IPS-20b (cell line): ENCODE measurements at regions not wholly inside any gene's neighbourhood (a gene's known extent, or its start where the extent isn't known, plus 50 kb on each side); places are given as distances from the start of the nearest gene placed in this dataset.
A peak's percentile ranks its signal among the peaks of the same experiment; 100 is the strongest.
"Not testable (repeated sequence)": the region's sequence is repeated elsewhere in the genome, so short reads cannot be mapped to it uniquely, and the experiment has no call there.

ENCODE experiments used
- H3K27ac ChIP-seq: one replicate; pipeline ENCODE4 v1.5.1; 2013; ENCODE audit warnings: low read length
- H3K27me3 ChIP-seq: 2 replicates; pipeline ENCODE4 v1.6.1; 2013; ENCODE audit warnings: mild to moderate bottlenecking, low read length, inconsistent platforms; ENCODE audit not compliant: insufficient read depth
- H3K36me3 ChIP-seq: 2 replicates; pipeline ENCODE4 v1.6.1; 2013; ENCODE audit warnings: low read depth, mild to moderate bottlenecking, inconsistent platforms, low read length, moderate library complexity; ENCODE audit not compliant: insufficient read depth
- H3K4me1 ChIP-seq: 2 replicates; pipeline ENCODE4 v1.6.1; 2013; ENCODE audit warnings: mild to moderate bottlenecking, control low read depth, inconsistent platforms, low read length, moderate library complexity; ENCODE audit not compliant: insufficient read depth
- H3K4me3 ChIP-seq: 2 replicates; pipeline ENCODE4 v1.5.1; 2013; ENCODE audit warnings: mild to moderate bottlenecking, low read length, inconsistent platforms
- H3K9ac ChIP-seq: 2 replicates; pipeline ENCODE4 v1.6.1; 2013; ENCODE audit warnings: low read depth, mild to moderate bottlenecking, inconsistent platforms, low read length, moderate library complexity
- H3K9me3 ChIP-seq: 2 replicates; pipeline ENCODE4 v1.6.1; 2013; ENCODE audit warnings: mild to moderate bottlenecking, low read depth, low read length, inconsistent platforms; ENCODE audit not compliant: insufficient read depth

GRCh38 chrX:124725502-124725901, 379.1 kb downstream of the SH2D1A start:
- no peak overlapping the region for H3K27ac ChIP-seq
- H3K36me3 ChIP-seq: no peaks in the 10 kb centered on the region
- no peak overlapping the region for H3K9ac ChIP-seq
- H3K4me1 ChIP-seq: no peaks in the 10 kb centered on the region
- no peaks in the 10 kb centered on the region for H3K27me3 ChIP-seq
- H3K9me3 ChIP-seq: no peaks in the 10 kb centered on the region
- no peak overlapping the region for H3K4me3 ChIP-seq

GRCh38 chrX:124726292-124726691, 379.9 kb downstream of the SH2D1A start:
- Histone ChIP-seq H3K27ac (no peak overlapping the region), H3K36me3 (no peaks in the 10 kb centered on the region)

GRCh38 chrX:124726881-124727280, 380.5 kb downstream of the SH2D1A start:
- Histone ChIP-seq H3K9ac (no peak overlapping the region), H3K4me3 (no peak overlapping the region), H3K4me1 (no peaks in the 10 kb centered on the region), H3K9me3 (no peaks in the 10 kb centered on the region), H3K36me3 (no peaks in the 10 kb centered on the region), H3K27me3 (no peaks in the 10 kb centered on the region), H3K27ac (no peak overlapping the region)

More at GRCh38 chrX:124726292-124726691, 379.9 kb downstream of the SH2D1A start:
- Histone ChIP-seq H3K4me1 (no peaks in the 10 kb centered on the region), H3K9ac (no peak overlapping the region), H3K9me3 (no peaks in the 10 kb centered on the region), H3K4me3 (no peak overlapping the region), H3K27me3 (no peaks in the 10 kb centered on the region)

- no peaks in the 10 kb centered on the region for H3K9me3 ChIP-seq
- H3K4me3 ChIP-seq: peak overlapping the region; percentile 45; the same call in 1 of the 2 replicates
- H3K9ac ChIP-seq: no peak overlapping the region; the same call in 1 of the 2 replicates
- no peaks in the 10 kb centered on the region for H3K36me3 ChIP-seq
- no peaks in the 10 kb centered on the region for H3K27me3 ChIP-seq
- H3K4me1 ChIP-seq: peaks cover 13% of the 10 kb centered on the region
- H3K27ac ChIP-seq: no peak overlapping the region
Observed at GRCh38 chrX:124736553-124737270, 390.3 kb downstream of the SH2D1A start.

GRCh38 chrX:124737771-124738170, 391.4 kb downstream of the SH2D1A start:
- Histone ChIP-seq H3K36me3 (no peaks in the 10 kb centered on the region), H3K9me3 (no peaks in the 10 kb centered on the region), H3K27ac (peak overlapping the region; percentile 28), H3K4me1 (peaks cover 13% of the 10 kb centered on the region), H3K9ac (peak overlapping the region; percentile 52; the same call in 1 of the 2 replicates), H3K4me3 (peak overlapping the region; percentile 45; the same call in 1 of the 2 replicates), H3K27me3 (no peaks in the 10 kb centered on the region)

- Histone ChIP-seq H3K36me3 (no peaks in the 10 kb centered on the region), H3K4me3 (no peak overlapping the region), H3K27ac (no peak overlapping the region), H3K9me3 (no peaks in the 10 kb centered on the region), H3K27me3 (no peaks in the 10 kb centered on the region), H3K4me1 (no peaks in the 10 kb centered on the region), H3K9ac (no peak overlapping the region)
Observed at GRCh38 chrX:124747295-124747694, 400.9 kb downstream of the SH2D1A start.

- no peak overlapping the region for H3K4me3 ChIP-seq
- H3K9me3 ChIP-seq: no peaks in the 10 kb centered on the region
- no peaks in the 10 kb centered on the region for H3K36me3 ChIP-seq
- H3K4me1 ChIP-seq: no peaks in the 10 kb centered on the region
- H3K9ac ChIP-seq: no peak overlapping the region
- H3K27ac ChIP-seq: no peak overlapping the region
- H3K27me3 ChIP-seq: no peaks in the 10 kb centered on the region
Observed at GRCh38 chrX:124764354-124764753, 418.0 kb downstream of the SH2D1A start.

- H3K4me1 ChIP-seq: no peaks in the 10 kb centered on the region
- no peak overlapping the region for H3K27ac ChIP-seq
- H3K4me3 ChIP-seq: no peak overlapping the region
- no peak overlapping the region for H3K9ac ChIP-seq
- H3K27me3 ChIP-seq: no peaks in the 10 kb centered on the region
- H3K9me3 ChIP-seq: no peaks in the 10 kb centered on the region
- no peaks in the 10 kb centered on the region for H3K36me3 ChIP-seq
Observed at GRCh38 chrX:124769166-124769565, 422.8 kb downstream of the SH2D1A start.

- Histone ChIP-seq H3K27me3 (no peaks in the 10 kb centered on the region), H3K36me3 (no peaks in the 10 kb centered on the region)
Observed at GRCh38 chrX:124771292-124771691, 424.9 kb downstream of the SH2D1A start.

GRCh38 chrX:124788253-124788652, 441.9 kb downstream of the SH2D1A start:
- not testable (repeated sequence) for H3K27ac ChIP-seq, H3K9me3 ChIP-seq, H3K36me3 ChIP-seq, H3K4me3 ChIP-seq, H3K9ac ChIP-seq, H3K27me3 ChIP-seq, H3K4me1 ChIP-seq

More at GRCh38 chrX:124771292-124771691, 424.9 kb downstream of the SH2D1A start:
- Histone ChIP-seq H3K4me1 (no peaks in the 10 kb centered on the region), H3K9ac (no peak overlapping the region), H3K4me3 (no peak overlapping the region), H3K9me3 (no peaks in the 10 kb centered on the region), H3K27ac (no peak overlapping the region)

- H3K36me3 ChIP-seq, H3K9me3 ChIP-seq, H3K27ac ChIP-seq, H3K27me3 ChIP-seq, H3K4me1 ChIP-seq, H3K9ac ChIP-seq, H3K4me3 ChIP-seq: not testable (repeated sequence)
Observed at GRCh38 chrX:124789874-124790273, 443.5 kb downstream of the SH2D1A start.

GRCh38 chrX:124791492-124792095, 445.2 kb downstream of the SH2D1A start:
- Histone ChIP-seq H3K27me3 (no peaks in the 10 kb centered on the region), H3K4me3 (no peak overlapping the region), H3K36me3 (no peaks in the 10 kb centered on the region), H3K9me3 (no peaks in the 10 kb centered on the region; the same call in 1 of the 2 replicates), H3K27ac (no peak overlapping the region), H3K9ac (no peak overlapping the region), H3K4me1 (no peaks in the 10 kb centered on the region)
